GM18867 (cell line): ENCODE measurements at regions not wholly inside any gene's neighbourhood (a gene's known extent, or its start where the extent isn't known, plus 50 kb on each side); places are given as distances from the start of the nearest gene placed in this dataset.

Source experiments
- ATAC-seq: cut with Tn5 transposase; IDR thresholded peaks from one replicate; pipeline ENCODE4 v1.9.1; 2021; ENCODE audit warnings: mild to moderate bottlenecking, moderate library complexity; ENCODE audit not compliant: unreplicated experiment

DNA sequence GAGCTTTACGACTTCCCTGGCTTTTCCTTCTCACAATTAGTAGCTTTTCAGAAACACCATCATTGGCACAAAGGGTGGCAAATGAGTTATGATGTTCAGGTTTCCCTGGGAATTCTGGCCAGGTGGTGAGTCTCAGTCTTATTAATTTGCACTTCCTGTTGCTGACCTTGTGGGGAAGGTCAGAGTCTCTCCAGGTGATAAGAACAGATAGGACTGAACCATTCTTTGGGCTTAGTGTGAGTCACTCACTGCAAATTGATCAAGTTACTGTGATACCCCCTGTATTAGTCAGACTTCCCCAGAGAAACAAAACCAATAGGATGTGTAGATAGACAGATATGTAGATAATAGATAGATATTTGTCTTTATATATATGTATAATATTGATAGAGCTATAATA, 53.8 kb upstream of the RANBP3L start:
- no peak for ATAC-seq

GRCh38 chr5:36356915-36357314, 55.2 kb upstream of the RANBP3L start:
- no peak for ATAC-seq

DNA sequence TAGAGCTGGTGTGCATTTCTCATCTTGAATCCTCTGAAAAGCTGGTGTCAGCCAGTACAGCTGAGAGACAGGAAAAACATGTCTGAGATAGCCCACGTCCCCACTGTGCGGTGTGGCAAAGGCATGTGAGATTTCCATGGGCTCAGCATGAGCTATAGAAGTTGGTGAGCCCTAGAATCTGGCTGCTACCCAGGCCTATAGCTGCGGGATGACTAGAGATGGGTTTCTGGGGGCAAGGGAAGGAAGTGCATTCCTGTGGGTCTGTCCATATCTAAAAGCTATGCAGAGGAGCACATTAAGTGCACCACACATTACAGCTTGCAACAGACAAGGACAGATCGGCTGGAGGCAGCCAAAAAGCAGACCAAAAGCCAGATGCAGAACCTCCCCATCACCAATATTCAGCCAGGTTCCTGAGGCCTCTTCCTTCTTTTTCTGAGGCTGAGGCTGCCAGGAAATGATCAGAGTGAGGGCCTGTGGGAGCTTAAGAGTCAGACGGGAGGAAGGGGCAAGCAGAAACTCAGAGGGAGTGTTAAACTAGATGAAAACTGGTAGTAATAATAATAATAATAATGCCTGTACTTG, 55.8 kb upstream of the RANBP3L start:
- no peak for ATAC-seq

- no peak for ATAC-seq
Measured at GRCh38 chr5:36359267-36359666, 57.6 kb upstream of the RANBP3L start.

DNA sequence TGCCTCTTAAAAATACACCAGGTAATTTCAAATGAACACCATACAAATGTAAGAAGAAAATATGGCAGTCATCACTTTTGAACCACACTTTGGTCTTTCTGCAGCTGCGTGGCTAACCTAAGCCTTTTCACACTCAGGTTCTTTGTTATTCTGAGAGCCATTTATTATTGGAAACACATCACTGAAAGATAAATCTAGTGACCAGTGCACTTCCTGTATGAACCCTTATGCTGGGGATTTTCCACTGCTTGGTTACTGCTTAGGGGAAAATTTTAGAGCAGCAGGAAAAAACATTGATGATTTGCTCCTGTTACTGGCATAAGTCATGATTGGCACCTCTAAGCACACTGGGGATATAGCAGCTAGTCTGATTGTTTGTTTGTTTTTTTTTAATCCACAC, 58.6 kb upstream of the RANBP3L start:
- ATAC-seq = no peak

DNA sequence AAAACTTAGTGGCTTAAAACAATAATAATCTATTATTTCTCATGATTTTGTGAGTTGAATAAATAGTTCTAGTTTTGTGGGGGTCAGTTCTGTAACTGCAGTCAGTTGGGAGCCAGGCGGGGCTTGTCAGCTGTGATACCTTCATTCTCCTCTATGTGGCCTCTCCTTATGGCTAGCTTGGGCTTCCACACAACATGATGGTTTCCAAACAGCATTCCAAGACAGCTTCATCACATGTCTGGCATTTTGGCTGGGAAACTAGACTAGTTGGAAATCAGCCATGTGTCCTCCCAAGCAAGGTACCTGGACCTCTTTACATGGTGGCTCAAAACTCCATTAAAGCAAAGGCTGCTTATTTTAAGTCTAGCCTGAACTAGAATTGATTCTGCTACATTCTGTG, 61.4 kb upstream of the RANBP3L start:
- no peak for ATAC-seq

GRCh38 chr5:36363744-36364143, 62.0 kb upstream of the RANBP3L start:
- no peak for ATAC-seq

DNA sequence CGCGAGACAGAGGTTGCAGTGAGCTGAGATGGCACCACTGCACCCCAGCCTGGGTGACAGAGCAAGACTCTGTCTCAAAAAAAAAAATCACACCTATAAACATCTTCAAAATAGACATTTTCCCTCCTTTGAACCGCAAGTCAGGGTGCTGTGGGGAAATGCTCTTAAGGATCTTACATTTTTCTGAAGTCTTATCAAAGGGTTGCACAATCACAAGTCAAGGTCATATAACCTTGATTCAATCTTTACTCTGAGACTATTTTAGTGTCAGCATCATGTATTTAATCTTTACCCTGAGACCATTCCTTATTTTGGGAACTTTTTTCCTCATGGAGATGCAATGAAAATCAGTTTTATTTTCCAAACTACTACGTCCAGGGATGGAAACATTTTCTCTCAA, 62.8 kb upstream of the RANBP3L start:
- no peak for ATAC-seq

- no peak for ATAC-seq
Measured at GRCh38 chr5:36365896-36366295, 64.2 kb upstream of the RANBP3L start.

GRCh38 chr5:36366883-36367282, 65.2 kb upstream of the RANBP3L start:
- ATAC-seq = no peak

DNA sequence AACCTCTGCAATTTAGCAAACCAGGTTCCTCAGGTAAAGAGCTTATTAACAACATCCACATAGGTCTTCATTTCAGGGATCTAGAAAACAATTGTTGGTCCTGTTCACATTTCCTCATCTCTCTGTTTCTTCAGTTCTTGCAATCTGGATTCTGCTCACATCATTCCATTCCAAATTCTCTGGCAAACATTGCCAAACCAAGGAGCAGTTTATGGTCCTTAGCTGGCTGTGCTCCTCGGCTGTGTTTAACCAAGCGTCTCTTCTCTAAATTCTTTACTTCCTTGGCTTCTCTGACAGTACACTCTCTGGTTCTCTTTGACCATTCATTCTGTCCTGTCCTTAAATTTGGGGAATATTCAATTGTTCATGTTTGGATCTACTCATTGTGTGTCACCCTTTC, 65.8 kb upstream of the RANBP3L start:
- ATAC-seq = no peak

DNA sequence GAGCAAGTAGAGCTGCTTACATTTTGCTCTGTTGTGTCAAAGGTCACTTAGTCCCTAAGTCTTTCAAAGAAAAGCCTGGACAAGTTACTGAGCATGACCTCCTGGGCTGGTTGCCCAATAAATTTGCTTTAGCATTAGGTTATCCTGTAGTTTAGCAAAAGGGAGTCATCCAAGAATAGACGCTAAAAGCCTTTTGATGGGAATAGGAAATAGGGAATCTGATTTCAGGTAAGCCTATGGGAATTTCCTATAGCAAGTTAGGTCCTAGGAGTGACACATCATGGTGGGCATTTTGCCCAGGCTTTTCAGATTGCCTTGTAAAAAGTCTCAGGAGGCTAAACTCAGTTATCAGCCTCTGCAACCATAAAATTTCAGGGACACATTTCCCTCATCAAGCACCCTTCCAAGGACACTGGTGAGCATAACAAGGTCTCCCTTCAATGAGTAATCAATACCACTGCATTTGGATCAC, 67.6 kb upstream of the RANBP3L start:
- ATAC-seq = no peak

DNA sequence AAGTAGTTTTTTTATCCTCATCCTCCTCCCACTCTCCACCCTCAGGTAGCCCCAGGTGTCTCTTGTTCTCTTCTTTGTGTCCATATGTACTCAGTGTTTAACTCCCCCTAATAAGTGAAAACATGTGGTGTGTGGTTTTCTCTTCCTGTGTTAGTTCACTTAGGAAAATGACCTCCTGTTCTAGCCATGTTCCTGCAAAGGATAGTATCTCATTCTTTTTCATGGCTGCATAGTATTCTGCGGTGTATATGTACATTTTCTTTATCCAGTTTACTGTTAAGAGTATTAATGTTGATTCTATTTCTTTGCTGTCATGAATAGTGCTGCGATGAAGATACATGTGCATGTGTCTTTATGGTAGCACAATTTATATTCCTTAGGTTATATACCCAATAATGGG, 68.4 kb upstream of the RANBP3L start:
- no peak for ATAC-seq

DNA sequence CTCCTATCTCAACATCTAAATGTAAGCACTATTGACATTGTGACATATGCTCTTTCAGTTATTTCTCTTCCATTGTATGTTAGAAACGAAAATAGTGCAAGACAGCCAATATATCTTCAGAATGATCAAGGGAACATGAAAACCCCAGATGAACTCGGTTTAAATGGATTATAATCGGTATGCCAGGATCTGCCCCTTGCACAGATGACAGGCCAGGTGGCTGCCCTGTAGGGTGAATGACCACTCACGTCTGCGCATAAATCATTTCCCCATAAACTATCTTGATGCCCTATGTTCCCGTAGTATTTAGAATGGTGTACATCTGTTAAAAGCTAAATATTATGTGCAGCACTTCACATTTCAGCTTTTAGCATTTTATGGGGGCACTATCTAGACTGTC, 69.7 kb upstream of the RANBP3L start:
- ATAC-seq = no peak

DNA sequence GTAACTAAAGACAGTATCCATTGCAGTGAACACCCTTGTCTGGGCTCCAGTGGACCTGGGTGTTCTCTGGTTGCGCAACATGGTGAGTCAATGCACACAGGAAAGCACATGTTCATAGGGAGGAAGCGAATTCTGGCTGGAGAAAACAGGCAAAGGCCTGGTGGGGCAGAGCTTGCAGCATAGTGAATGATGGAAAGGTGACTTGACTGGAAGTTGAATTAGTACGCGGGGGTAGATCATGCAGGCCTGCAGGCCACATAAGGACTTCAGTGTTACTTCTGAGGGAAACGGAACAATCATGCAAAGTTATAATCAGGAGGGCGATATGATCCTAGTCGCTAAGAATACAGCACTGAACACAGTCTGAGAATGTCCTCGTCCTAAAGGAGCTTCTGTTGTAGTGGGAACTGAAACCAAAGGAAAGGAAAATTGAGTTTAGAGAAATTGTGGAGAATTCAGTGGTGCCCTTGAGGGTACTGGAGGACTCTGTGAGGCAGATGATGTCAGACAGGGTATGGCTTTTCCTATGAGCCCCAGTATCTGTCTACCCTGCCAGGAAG, 71.9 kb upstream of the RANBP3L start:
- no peak for ATAC-seq

DNA sequence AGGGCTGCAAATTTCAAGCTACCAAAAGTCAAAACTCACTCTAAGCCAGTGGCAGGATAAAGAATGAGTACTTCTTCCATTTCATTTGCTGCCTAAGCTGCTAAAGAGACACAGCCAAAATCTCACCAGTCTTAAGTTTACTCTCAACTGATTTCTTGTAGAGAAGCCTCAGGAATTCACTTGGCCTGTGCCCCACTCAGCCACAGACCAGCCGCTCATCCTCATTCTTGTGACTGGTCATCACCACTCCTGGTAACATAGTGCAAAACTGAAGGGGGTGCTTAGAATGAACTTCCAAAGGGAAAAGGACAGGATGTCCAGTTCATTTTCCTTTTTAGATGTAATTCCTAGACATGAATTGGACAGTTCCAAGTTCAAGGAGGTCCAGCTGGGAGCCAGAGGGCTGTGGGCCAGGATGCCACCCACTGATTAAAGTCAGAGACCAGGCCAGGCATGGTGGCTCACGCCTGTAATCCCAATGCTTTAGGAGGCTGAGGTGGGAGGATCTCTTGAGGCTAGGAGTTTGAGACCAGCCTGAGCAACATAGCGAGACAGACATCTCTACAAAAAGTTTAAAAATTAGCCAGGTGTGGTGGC, 72.7 kb upstream of the RANBP3L start:
- no peak for ATAC-seq

DNA sequence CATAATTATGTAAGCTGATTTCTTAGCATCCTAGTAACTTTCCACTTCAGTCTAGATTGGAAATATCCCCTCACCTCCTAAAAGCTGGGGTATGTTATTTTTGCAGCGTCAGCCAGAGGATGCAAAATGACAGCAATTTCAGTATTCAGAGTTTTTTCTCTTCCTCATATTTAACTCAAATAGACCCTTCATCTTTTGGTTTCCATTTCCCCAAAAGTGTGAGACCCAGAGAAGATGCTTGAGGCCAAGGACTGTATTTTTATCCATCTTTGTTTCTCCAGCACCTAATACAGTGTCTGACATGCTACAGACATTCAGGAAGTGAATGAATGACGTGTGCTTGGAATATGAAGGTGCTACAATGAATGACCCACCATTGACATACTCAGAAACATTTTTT, 75.5 kb upstream of the RANBP3L start:
- ATAC-seq = no peak

- no peak for ATAC-seq
Measured at GRCh38 chr5:36378551-36378950, 76.8 kb upstream of the RANBP3L start.

- no peak for ATAC-seq
Measured at GRCh38 chr5:36382890-36383289, 81.2 kb upstream of the RANBP3L start.

GRCh38 chr5:36383942-36384341, 82.2 kb upstream of the RANBP3L start:
- no peak for ATAC-seq

- no peak for ATAC-seq
Measured at GRCh38 chr5:36384845-36385244, 83.1 kb upstream of the RANBP3L start.

DNA sequence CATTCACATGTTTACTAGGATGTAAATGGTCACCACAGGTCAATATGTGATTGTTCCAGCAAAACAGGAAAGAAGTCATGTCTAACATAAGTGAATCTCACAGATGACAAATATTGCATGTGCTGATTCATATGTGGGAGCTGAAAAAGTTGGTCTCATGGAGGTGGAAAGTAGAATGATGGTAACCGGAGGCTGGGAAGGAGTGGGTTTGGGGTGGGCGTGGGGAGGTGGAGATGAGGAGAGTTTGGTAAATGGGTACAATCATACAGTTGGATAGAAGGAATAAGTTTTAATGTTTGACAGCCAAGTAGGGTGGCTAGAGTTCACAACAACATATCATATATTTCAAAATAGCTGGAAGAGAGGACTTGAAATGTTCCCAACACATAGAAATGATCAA, 83.8 kb upstream of the RANBP3L start:
- no peak for ATAC-seq

- no peak for ATAC-seq
Measured at GRCh38 chr5:36388288-36388687, 86.6 kb upstream of the RANBP3L start.
